Neural cell (in vitro differentiated cells): ENCODE measurements at regions not wholly inside any gene's neighbourhood (a gene's known extent, or its start where the extent isn't known, plus 50 kb on each side); places are given as distances from the start of the nearest gene placed in this dataset.

Experiments
- H2AFZ ChIP-seq: fragments of 200-600, 300-800 bp; sonication (generic), shearing (Covaris generic); 2 replicates; pipeline ENCODE4 v1.6.0; 2014; ENCODE audit warnings: low read depth, mild to moderate bottlenecking, antibody characterized with exemption, low read length, moderate library complexity
- H3F3A ChIP-seq: fragments of 200-600 bp; shearing (Covaris generic); 2 replicates; pipeline ENCODE4 v1.6.1; 2016; ENCODE audit warnings: mild to moderate bottlenecking, moderate library complexity, mixed read lengths, antibody characterized with exemption, low read length; ENCODE audit not compliant: insufficient read depth, poor library complexity, severe bottlenecking
- H3K27ac ChIP-seq: fragments of 200-600, 300-800 bp; sonication (generic), shearing (Covaris generic); 2 replicates; pipeline ENCODE4 v1.5.1; 2014; ENCODE audit warnings: mild to moderate bottlenecking, low read length, moderate library complexity
- H3K27me3 ChIP-seq: fragments of 300-800, 200-600 bp; sonication (generic), shearing (Covaris generic); 2 replicates; pipeline ENCODE4 v1.6.0; 2014; ENCODE audit warnings: mild to moderate bottlenecking, low read depth, low read length, moderate library complexity; ENCODE audit not compliant: insufficient read depth
- H3K36me3 ChIP-seq: fragments of 300-800, 200-600 bp; sonication (generic), shearing (Covaris generic); 2 replicates; pipeline ENCODE4 v1.5.1; 2014; ENCODE audit warnings: mild to moderate bottlenecking, antibody characterized with exemption, low read length, moderate library complexity; ENCODE audit not compliant: insufficient read depth
- H3K4me2 ChIP-seq: fragments of 300-800, 200-600 bp; sonication (generic), shearing (Covaris generic); 2 replicates; pipeline ENCODE4 v1.6.0; 2014; ENCODE audit warnings: mild to moderate bottlenecking, low read length
- H3K4me3 ChIP-seq: fragments of 300-800, 200-600 bp; sonication (generic), shearing (Covaris generic); 2 replicates; pipeline ENCODE4 v1.5.1; 2014; ENCODE audit warnings: mild to moderate bottlenecking, low read length, moderate library complexity
- H3K79me2 ChIP-seq: fragments of 200-600 bp; shearing (Covaris generic); replicated peaks from 2 replicates; pipeline ENCODE4 v1.6.0; 2014; ENCODE audit warnings: mild to moderate bottlenecking, low read length, moderate library complexity; ENCODE audit not compliant: insufficient read depth
- H3K9ac ChIP-seq: fragments of 300-800, 200-600 bp; sonication (generic), shearing (Covaris generic); 2 replicates; pipeline ENCODE4 v1.6.1; 2016; ENCODE audit warnings: mild to moderate bottlenecking, low read length, mixed read lengths
- H3K9me2 ChIP-seq: fragments of 200-600 bp; shearing (Covaris generic); 2 replicates; pipeline ENCODE4 v1.6.1; 2016; ENCODE audit warnings: mild to moderate bottlenecking, low read length, mixed read lengths; ENCODE audit not compliant: insufficient read depth
- H3K9me3 ChIP-seq: fragments of 200-600, 300-800 bp; sonication (generic), shearing (Covaris generic); 2 replicates; pipeline ENCODE4 v1.6.1; 2016; ENCODE audit warnings: mild to moderate bottlenecking, mixed run types, low read length, moderate library complexity, mixed read lengths
- H4K20me1 ChIP-seq: fragments of 200-600 bp; shearing (Covaris generic); 2 replicates; pipeline ENCODE4 v1.6.1; 2016; ENCODE audit warnings: mild to moderate bottlenecking, mixed run types; ENCODE audit not compliant: insufficient read depth
- EP300 ChIP-seq: fragments of 450-650 bp; conservative IDR thresholded peaks from 2 replicates; pipeline ENCODE4 v1.6.1; 2014; ENCODE audit warnings: antibody characterized with exemption, mild to moderate bottlenecking, moderate library complexity; ENCODE audit not compliant: poor library complexity, severe bottlenecking
- EZH2 ChIP-seq: fragments of 200-600, 300-800 bp; shearing (Covaris generic), sonication (generic); IDR thresholded peaks from 2 replicates; pipeline ENCODE4 v1.6.1; 2014; ENCODE audit warnings: antibody characterized with exemption, low read length, borderline replicate concordance, mild to moderate bottlenecking; ENCODE audit not compliant: insufficient read depth, poor library complexity, severe bottlenecking
- MXI1 ChIP-seq: fragments of 450-650 bp; conservative IDR thresholded peaks from 2 replicates; pipeline ENCODE4 v1.6.1; 2014; ENCODE audit warnings: antibody characterized with exemption, mild to moderate bottlenecking; ENCODE audit not compliant: poor library complexity, severe bottlenecking
- POLR2AphosphoS5 ChIP-seq: IDR thresholded peaks from 2 replicates; pipeline ENCODE4 v1.6.1; 2012
- RAD21 ChIP-seq: fragments of 450-650 bp; conservative IDR thresholded peaks from 2 replicates; pipeline ENCODE4 v1.6.1; 2014; ENCODE audit warnings: antibody characterized with exemption, mild to moderate bottlenecking, moderate library complexity
- TAF1 ChIP-seq: IDR thresholded peaks from 2 replicates; pipeline ENCODE4 v1.6.1; 2012; ENCODE audit warnings: low read depth
- TF ChIP-seq, protein P1 (sequence below): IDR thresholded peaks from 2 replicates; pipeline ENCODE4 v1.6.1; 2012; ENCODE audit warnings: borderline replicate concordance
- TF ChIP-seq, protein P2 (sequence below): fragments of 450-650 bp; IDR thresholded peaks from 2 replicates; pipeline ENCODE4 v1.5.1; 2014; ENCODE audit warnings: antibody characterized with exemption, mild to moderate bottlenecking, moderate library complexity; ENCODE audit not compliant: poor library complexity, severe bottlenecking

DNA sequence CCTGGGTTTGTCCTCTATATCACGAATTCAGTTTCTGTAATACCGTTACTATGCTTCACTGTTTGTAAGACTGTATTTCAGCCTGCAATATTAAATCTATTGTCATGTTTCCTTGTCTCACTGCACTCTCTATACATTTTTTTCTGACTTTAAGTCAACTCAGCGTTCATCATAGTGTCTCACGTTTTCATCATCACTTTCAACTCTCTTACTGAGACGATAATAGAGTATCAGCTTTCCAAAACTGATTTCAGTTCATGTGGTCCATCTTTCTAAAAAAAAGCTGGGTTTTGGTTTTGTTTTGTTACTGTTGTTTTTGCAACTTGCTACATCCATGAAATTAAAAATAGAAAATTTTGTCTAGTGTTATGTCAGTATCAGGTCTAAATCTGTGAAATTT, 147.7 kb downstream of the TMEM47 start:
- Histone ChIP-seq H3F3A (no peaks in the 10 kb centered on the region), H3K27ac (no peak overlapping the region), H3K79me2 (no peaks in the 10 kb centered on the region), H3K4me2 (no peak overlapping the region), H3K9me3 (no peaks in the 10 kb centered on the region), H3K9ac (no peak overlapping the region), H4K20me1 (no peaks in the 10 kb centered on the region), H3K4me3 (no peak overlapping the region), H3K27me3 (no peaks in the 10 kb centered on the region), H2AFZ (no peak overlapping the region), H3K9me2 (no peaks in the 10 kb centered on the region), H3K36me3 (no peaks in the 10 kb centered on the region)
- TF ChIP-seq, protein P1, sequence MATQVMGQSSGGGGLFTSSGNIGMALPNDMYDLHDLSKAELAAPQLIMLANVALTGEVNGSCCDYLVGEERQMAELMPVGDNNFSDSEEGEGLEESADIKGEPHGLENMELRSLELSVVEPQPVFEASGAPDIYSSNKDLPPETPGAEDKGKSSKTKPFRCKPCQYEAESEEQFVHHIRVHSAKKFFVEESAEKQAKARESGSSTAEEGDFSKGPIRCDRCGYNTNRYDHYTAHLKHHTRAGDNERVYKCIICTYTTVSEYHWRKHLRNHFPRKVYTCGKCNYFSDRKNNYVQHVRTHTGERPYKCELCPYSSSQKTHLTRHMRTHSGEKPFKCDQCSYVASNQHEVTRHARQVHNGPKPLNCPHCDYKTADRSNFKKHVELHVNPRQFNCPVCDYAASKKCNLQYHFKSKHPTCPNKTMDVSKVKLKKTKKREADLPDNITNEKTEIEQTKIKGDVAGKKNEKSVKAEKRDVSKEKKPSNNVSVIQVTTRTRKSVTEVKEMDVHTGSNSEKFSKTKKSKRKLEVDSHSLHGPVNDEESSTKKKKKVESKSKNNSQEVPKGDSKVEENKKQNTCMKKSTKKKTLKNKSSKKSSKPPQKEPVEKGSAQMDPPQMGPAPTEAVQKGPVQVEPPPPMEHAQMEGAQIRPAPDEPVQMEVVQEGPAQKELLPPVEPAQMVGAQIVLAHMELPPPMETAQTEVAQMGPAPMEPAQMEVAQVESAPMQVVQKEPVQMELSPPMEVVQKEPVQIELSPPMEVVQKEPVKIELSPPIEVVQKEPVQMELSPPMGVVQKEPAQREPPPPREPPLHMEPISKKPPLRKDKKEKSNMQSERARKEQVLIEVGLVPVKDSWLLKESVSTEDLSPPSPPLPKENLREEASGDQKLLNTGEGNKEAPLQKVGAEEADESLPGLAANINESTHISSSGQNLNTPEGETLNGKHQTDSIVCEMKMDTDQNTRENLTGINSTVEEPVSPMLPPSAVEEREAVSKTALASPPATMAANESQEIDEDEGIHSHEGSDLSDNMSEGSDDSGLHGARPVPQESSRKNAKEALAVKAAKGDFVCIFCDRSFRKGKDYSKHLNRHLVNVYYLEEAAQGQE = no peak
- TF ChIP-seq, protein P2, sequence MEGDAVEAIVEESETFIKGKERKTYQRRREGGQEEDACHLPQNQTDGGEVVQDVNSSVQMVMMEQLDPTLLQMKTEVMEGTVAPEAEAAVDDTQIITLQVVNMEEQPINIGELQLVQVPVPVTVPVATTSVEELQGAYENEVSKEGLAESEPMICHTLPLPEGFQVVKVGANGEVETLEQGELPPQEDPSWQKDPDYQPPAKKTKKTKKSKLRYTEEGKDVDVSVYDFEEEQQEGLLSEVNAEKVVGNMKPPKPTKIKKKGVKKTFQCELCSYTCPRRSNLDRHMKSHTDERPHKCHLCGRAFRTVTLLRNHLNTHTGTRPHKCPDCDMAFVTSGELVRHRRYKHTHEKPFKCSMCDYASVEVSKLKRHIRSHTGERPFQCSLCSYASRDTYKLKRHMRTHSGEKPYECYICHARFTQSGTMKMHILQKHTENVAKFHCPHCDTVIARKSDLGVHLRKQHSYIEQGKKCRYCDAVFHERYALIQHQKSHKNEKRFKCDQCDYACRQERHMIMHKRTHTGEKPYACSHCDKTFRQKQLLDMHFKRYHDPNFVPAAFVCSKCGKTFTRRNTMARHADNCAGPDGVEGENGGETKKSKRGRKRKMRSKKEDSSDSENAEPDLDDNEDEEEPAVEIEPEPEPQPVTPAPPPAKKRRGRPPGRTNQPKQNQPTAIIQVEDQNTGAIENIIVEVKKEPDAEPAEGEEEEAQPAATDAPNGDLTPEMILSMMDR = no peak
- TF ChIP-seq POLR2AphosphoS5 (no peak), EZH2 (no peak)

DNA sequence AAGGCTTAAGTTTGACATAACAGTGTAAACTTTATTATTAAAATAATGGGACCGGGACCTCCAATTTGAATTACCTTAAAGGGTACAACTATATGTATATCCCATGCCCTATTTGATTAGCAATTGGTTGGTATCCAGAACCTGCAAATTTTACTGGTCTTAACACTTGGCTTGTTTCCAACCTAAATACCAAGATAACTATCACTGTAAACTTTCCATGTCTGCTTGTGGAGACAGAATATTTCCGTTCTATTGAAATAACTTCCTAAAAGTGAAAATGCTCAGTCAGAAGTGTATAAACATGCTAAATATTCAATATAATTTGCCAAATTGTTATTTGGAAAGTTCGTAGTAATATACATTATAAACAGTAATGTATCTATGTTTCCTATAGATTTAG, 154.0 kb downstream of the TMEM47 start:
- no peaks in the 10 kb centered on the region for H3K9me3 ChIP-seq
- H3K9ac ChIP-seq = no peak overlapping the region
- H3F3A ChIP-seq = no peaks in the 10 kb centered on the region
- no peaks in the 10 kb centered on the region for H3K79me2 ChIP-seq
- no peak overlapping the region for H3K4me3 ChIP-seq
- H4K20me1 ChIP-seq = no peaks in the 10 kb centered on the region
- TF ChIP-seq TAF1 (no peak), EZH2 (no peak)
- no peaks in the 10 kb centered on the region for H3K36me3 ChIP-seq
- no peak overlapping the region for H3K4me2 ChIP-seq
- H3K27me3 ChIP-seq = no peaks in the 10 kb centered on the region
- H2AFZ ChIP-seq = no peak overlapping the region
- H3K9me2 ChIP-seq = no peaks in the 10 kb centered on the region
- no peak overlapping the region for H3K27ac ChIP-seq

DNA sequence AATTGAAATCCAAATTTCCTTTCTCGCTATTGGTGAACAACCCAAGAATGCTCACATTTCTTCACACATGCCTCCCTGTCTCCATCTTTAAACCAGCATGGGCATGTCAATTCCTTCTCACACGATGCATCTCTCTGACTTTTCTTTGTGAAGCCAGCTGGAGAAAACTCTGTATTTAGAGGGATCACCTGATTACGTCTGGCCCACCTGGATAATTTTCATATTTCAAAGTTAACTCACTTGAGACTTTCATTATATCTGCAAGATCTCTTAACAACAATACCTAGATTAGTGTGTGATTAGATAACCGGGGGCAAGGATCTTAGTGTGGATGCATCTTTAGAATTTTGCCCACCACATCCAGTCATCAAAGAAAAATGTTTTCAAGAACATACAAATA, 164.0 kb downstream of the TMEM47 start:
- no peak overlapping the region for H3K4me3 ChIP-seq
- no peak overlapping the region for H2AFZ ChIP-seq
- no peaks in the 10 kb centered on the region for H3K9me2 ChIP-seq
- no peak overlapping the region for H3K27ac ChIP-seq
- no peak overlapping the region for H3K4me2 ChIP-seq
- H3K79me2 ChIP-seq = no peaks in the 10 kb centered on the region
- no peak overlapping the region for H3K9ac ChIP-seq
- no peaks in the 10 kb centered on the region for H3F3A ChIP-seq
- TF ChIP-seq POLR2AphosphoS5 = no peak
- TF ChIP-seq EP300 = no peak
- no peak for TF ChIP-seq MXI1
- no peak for TF ChIP-seq RAD21
- no peak for TF ChIP-seq TAF1
- TF ChIP-seq, protein P1 = no peak
- no peaks in the 10 kb centered on the region for H3K27me3 ChIP-seq
- H4K20me1 ChIP-seq = no peaks in the 10 kb centered on the region
- H3K9me3 ChIP-seq = no peaks in the 10 kb centered on the region
- H3K36me3 ChIP-seq = no peaks in the 10 kb centered on the region
